Choroid plexus epithelial cell (primary cell): ENCODE measurements at regions not wholly inside any gene's neighbourhood (a gene's known extent, or its start where the extent isn't known, plus 50 kb on each side); places are given as distances from the start of the nearest gene placed in this dataset.

Experiments used
- DNase-seq: peaks from one replicate; pipeline ENCODE4 v3.0.0-alpha.2; 2010; ENCODE audit warnings: low read depth
- H3K4me3 ChIP-seq: 2 replicates; pipeline ENCODE4 v1.5.1; 2011; ENCODE audit warnings: low read depth, mild to moderate bottlenecking, control low read depth, low read length, moderate library complexity
- TF ChIP-seq, protein P1 (sequence below): conservative IDR thresholded peaks from 2 replicates; pipeline ENCODE4 v1.5.1; 2011; ENCODE audit warnings: low read depth, mild to moderate bottlenecking, control low read depth, inconsistent platforms, low read length, moderate library complexity

DNA sequence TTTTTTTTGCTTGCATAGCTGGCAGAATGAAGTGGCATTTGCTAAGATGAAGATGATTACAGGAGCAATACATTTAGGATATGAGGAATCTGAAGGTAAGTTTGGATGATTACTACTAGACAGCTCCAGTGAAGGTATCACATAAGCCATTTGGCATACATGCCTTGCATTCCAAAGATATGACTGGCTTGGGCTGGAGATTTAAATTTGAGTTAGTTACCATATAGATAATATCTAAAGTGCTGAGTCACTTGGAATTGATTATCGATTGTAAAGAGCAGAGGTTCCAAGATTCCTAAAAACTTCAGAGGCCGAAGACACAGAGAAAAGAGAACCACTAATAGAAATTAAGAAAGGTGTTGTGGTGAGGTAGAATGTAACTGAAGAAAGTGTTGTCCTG lies 1026.4 kb downstream of the DSC3 start:
- no peak overlapping the region for H3K4me3 ChIP-seq
- TF ChIP-seq, protein P1, sequence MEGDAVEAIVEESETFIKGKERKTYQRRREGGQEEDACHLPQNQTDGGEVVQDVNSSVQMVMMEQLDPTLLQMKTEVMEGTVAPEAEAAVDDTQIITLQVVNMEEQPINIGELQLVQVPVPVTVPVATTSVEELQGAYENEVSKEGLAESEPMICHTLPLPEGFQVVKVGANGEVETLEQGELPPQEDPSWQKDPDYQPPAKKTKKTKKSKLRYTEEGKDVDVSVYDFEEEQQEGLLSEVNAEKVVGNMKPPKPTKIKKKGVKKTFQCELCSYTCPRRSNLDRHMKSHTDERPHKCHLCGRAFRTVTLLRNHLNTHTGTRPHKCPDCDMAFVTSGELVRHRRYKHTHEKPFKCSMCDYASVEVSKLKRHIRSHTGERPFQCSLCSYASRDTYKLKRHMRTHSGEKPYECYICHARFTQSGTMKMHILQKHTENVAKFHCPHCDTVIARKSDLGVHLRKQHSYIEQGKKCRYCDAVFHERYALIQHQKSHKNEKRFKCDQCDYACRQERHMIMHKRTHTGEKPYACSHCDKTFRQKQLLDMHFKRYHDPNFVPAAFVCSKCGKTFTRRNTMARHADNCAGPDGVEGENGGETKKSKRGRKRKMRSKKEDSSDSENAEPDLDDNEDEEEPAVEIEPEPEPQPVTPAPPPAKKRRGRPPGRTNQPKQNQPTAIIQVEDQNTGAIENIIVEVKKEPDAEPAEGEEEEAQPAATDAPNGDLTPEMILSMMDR, result no peak
- DNase-seq, result peak; percentile 0

DNA sequence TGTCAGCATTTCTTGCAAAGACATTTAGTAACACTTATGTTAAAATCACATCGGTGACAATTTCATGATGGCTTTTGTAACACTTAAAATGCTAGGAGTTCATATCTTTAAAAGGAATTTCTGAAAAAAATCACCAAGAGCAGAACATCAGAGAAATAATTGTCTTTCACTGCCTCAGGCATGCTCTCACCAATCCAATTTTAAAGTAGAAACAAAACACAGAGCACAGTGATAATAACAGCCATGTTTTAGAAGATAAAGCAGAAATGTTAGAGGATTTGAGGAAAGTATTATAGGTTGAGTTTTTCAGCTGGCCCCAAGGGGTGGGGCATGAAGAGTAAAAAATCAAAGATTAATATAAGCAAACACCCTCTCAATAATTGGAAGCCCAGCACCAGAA lies 1037.6 kb downstream of the DSC3 start:
- TF ChIP-seq, protein P1, result no peak
- DNase-seq, result no peak
- H3K4me3 ChIP-seq, result no peak overlapping the region

- H3K4me3 ChIP-seq, result no peak overlapping the region
- DNase-seq, result no peak
- TF ChIP-seq, protein P1, result no peak
Measured at GRCh38 chr18:29982218-29982617, 1060.3 kb downstream of the DSC3 start.

- no peak overlapping the region for H3K4me3 ChIP-seq
- TF ChIP-seq, protein P1, result no peak
- peak; percentile 1 for DNase-seq
Measured at GRCh38 chr18:29979881-29980280, 1062.7 kb downstream of the DSC3 start.

GRCh38 chr18:29969876-29970275 lies 1072.7 kb downstream of the DSC3 start:
- DNase-seq, result no peak
- no peak overlapping the region for H3K4me3 ChIP-seq
- TF ChIP-seq, protein P1, result no peak

DNA sequence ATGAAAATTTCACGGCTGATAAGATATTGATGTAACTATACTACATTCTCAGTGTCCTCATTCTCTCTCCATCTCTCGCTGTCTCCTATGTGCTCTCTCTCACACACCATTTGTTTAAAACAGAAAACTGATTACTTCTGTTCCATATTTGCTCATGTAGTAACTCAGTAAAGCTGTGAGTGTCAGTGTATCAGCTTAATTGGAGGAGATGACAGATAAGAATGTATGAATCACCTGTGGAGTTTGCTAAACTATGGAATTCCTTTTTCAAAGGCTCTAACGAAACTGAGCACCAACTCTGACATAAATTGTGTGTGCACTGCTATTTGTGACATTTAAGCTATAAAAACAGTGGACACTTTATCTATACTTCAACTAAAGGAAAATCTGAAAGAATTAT lies 1080.0 kb downstream of the DSC3 start:
- H3K4me3 ChIP-seq, result no peak overlapping the region
- TF ChIP-seq, protein P1, result no peak
- DNase-seq, result no peak

GRCh38 chr18:29960539-29960938 lies 1082.0 kb downstream of the DSC3 start:
- TF ChIP-seq, protein P1, result no peak
- no peak overlapping the region for H3K4me3 ChIP-seq
- DNase-seq, result no peak
